ENCODE measurements at regions not wholly inside any gene's neighbourhood (a gene's known extent, or its start where the extent isn't known, plus 50 kb on each side); places are given as distances from the start of the nearest gene placed in this dataset.

DNA sequence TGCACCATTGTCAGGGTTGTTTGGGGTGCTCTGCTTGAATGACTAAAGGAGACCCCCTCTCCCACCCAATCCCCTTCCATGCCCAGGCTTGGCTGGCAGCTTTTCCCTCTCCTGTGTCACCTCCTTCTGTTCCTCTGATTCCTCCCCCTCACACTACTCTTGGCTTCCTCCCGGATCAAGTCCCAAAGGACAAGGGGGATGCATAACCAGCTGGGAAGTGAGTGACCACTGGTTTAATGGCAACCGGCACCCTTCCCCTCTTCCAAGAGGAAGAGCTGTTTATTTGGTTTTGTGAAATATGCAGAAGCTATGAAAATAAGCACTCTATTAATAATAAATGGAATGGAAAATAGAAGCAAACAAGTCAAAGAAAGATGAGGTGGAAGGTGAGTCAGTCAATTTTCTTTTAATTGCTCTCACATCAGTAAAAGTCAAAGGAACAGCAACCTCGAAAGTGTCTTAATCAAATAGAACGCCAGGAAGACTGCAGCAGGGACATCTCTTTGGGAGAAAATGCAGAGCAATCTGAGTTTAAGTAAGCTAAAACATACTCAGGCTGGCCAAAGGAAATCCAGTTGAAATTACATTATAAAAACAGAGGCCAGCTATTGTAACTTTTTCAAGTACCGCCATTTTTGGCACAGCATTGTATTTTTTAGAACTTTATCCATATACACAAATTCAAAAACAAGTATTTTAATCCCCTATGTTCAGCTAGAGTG is 322.5 kb downstream of the SIPA1L2 start:
- H3K4me3 ChIP-seq (ENCODE audit: low read depth in 2 of 2, low read length in 2 of 2) = no peak overlapping the region
- TF ChIP-seq REST (IDR thresholded peaks at IDR 0.05; ENCODE audit: insufficient read depth in 1 of 2, low read depth in 2 of 2, low read length in 1 of 2) (no peak), TCF7L2 (IDR thresholded peaks at IDR 0.05; ENCODE audit: low read depth, low read length) (no peak), SIN3A (IDR thresholded peaks at IDR 0.05; ENCODE audit: borderline replicate concordance, insufficient read depth, low read depth, low read length) (no peak), POLR2AphosphoS5 (IDR thresholded peaks at IDR 0.05; ENCODE audit: low read depth, low read length) (no peak), CTCF (IDR thresholded peaks at IDR 0.05) (no peak)
- ATAC-seq = no peak
- no peaks in the 10 kb centered on the region for H3K36me3 ChIP-seq (ENCODE audit: control insufficient read depth, insufficient read depth, low read length)
- H3K9me3 ChIP-seq (ENCODE audit: control insufficient read depth, insufficient read depth, low read depth, low read length) = no peaks in the 10 kb centered on the region
- no TSS peak for BruUV-seq (replicated peaks)
- no peaks in the 10 kb centered on the region for H3K27me3 ChIP-seq (ENCODE audit: control insufficient read depth, insufficient read depth, low read length)
- in situ Hi-C loops (cut with HindIII; ENCODE audit: low pct_unique_long_range_greater_than_20kb, low sequenced_read_pairs) = no loop called here
- CTCF ChIA-PET = interaction anchor here (0.6 kb wide), 1 partner anchor 542 kb away, joined by 4 read pairs; no protein-coding TSS in a partner anchor
- intact Hi-C loops (cut with micrococcal nuclease; ENCODE audit: unreplicated experiment) = no loop called here
- H3K4me1 ChIP-seq (ENCODE audit: control insufficient read depth, insufficient read depth, low read length) = no peaks in the 10 kb centered on the region
- no peak overlapping the region for H3K27ac ChIP-seq (ENCODE audit: low read length)
- POLR2A ChIA-PET = no interaction called here
- DNase-seq (ENCODE audit: low read depth, low spot score) = no peak

- DNase-seq (ENCODE audit: low read depth, low spot score) (no peak), ATAC-seq (no peak)
- no peaks in the 10 kb centered on the region for H3K4me1 ChIP-seq (ENCODE audit: control insufficient read depth, insufficient read depth, low read length)
- TF ChIP-seq SIN3A (IDR thresholded peaks at IDR 0.05; ENCODE audit: borderline replicate concordance, insufficient read depth, low read depth, low read length) (no peak), POLR2AphosphoS5 (IDR thresholded peaks at IDR 0.05; ENCODE audit: low read depth, low read length) (no peak), CTCF (IDR thresholded peaks at IDR 0.05) (no peak), REST (IDR thresholded peaks at IDR 0.05; ENCODE audit: insufficient read depth in 1 of 2, low read depth in 2 of 2, low read length in 1 of 2) (no peak), TCF7L2 (IDR thresholded peaks at IDR 0.05; ENCODE audit: low read depth, low read length) (no peak)
- no peaks in the 10 kb centered on the region for H3K27me3 ChIP-seq (ENCODE audit: control insufficient read depth, insufficient read depth, low read length)
- ChIA-PET POLR2A (no interaction called here), CTCF (interaction anchor here (0.5 kb wide), 1 partner anchor 335 kb away, joined by 3 read pairs; no protein-coding TSS in a partner anchor)
- intact Hi-C loops (cut with micrococcal nuclease; ENCODE audit: unreplicated experiment) (no loop called here), in situ Hi-C loops (cut with HindIII; ENCODE audit: low pct_unique_long_range_greater_than_20kb, low sequenced_read_pairs) (no loop called here)
- no peaks in the 10 kb centered on the region for H3K36me3 ChIP-seq (ENCODE audit: control insufficient read depth, insufficient read depth, low read length)
- BruUV-seq (replicated peaks) = no TSS peak
- no peaks in the 10 kb centered on the region for H3K9me3 ChIP-seq (ENCODE audit: control insufficient read depth, insufficient read depth, low read depth, low read length)
- H3K27ac ChIP-seq (ENCODE audit: low read length) = no peak overlapping the region
- no peak overlapping the region for H3K4me3 ChIP-seq (ENCODE audit: low read depth in 2 of 2, low read length in 2 of 2)
Measured at GRCh38 chr1:232306269-232306961, 323.5 kb downstream of the SIPA1L2 start.
